22Rv1 (cell line): ENCODE measurements at regions not wholly inside any gene's neighbourhood (a gene's known extent, or its start where the extent isn't known, plus 50 kb on each side); places are given as distances from the start of the nearest gene placed in this dataset.

Experiments used
- ZFX ChIP-seq: fragments of 450-650 bp; IDR thresholded peaks from 2 replicates; pipeline ENCODE4 v1.6.1; 2017; ENCODE audit warnings: antibody characterized with exemption, borderline replicate concordance
- TF ChIP-seq, protein P1 (sequence below): fragments of 450-650 bp; IDR thresholded peaks from 2 replicates; pipeline ENCODE4 v1.5.1; 2017; ENCODE audit warnings: mild to moderate bottlenecking

DNA sequence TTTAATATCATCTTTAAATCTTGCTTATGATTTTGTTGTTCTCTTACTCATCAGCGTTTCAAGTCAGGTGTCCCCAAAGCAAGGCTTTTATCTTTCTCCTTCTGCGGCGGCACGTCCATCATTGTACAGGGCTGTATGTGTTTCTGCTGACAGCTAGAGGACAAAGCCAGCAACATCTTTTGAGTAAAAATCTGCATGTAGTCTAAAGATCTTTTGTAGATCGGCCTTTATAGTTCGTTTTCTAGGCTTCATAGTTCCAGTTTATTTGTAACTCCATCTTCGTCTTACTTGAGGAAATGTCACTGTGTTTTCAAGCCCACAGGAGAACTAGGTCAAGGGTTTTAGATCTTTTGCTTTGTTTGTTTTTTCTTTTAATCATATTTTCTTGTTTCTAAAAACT, 211.4 kb upstream of the TOPAZ1 start:
- TF ChIP-seq, protein P1, sequence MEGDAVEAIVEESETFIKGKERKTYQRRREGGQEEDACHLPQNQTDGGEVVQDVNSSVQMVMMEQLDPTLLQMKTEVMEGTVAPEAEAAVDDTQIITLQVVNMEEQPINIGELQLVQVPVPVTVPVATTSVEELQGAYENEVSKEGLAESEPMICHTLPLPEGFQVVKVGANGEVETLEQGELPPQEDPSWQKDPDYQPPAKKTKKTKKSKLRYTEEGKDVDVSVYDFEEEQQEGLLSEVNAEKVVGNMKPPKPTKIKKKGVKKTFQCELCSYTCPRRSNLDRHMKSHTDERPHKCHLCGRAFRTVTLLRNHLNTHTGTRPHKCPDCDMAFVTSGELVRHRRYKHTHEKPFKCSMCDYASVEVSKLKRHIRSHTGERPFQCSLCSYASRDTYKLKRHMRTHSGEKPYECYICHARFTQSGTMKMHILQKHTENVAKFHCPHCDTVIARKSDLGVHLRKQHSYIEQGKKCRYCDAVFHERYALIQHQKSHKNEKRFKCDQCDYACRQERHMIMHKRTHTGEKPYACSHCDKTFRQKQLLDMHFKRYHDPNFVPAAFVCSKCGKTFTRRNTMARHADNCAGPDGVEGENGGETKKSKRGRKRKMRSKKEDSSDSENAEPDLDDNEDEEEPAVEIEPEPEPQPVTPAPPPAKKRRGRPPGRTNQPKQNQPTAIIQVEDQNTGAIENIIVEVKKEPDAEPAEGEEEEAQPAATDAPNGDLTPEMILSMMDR: no peak
- no peak for TF ChIP-seq ZFX
